HG02943 (cell line): ENCODE measurements at regions not wholly inside any gene's neighbourhood (a gene's known extent, or its start where the extent isn't known, plus 50 kb on each side); places are given as distances from the start of the nearest gene placed in this dataset.
"Not testable (repeated sequence)": the region's sequence is repeated elsewhere in the genome, so short reads cannot be mapped to it uniquely, and the experiment has no call there.

ENCODE experiments used
- ATAC-seq: cut with Tn5 transposase; IDR thresholded peaks from one replicate; pipeline ENCODE4 v1.9.1; 2021; ENCODE audit warnings: mild to moderate bottlenecking, low read depth, moderate library complexity; ENCODE audit not compliant: unreplicated experiment

- ATAC-seq = no peak
These were observed 183.9 kb downstream of the ETNK1 start for GRCh38 chr12:22808860-22809259.

GRCh38 chr12:22810036-22810435 lies 185.1 kb downstream of the ETNK1 start:
- ATAC-seq = no peak

- ATAC-seq = no peak
These were observed 187.6 kb downstream of the ETNK1 start for GRCh38 chr12:22812531-22812930.

GRCh38 chr12:22821985-22822384 lies 197.0 kb downstream of the ETNK1 start:
- ATAC-seq = no peak

- no peak for ATAC-seq
These were observed 201.1 kb downstream of the ETNK1 start for GRCh38 chr12:22826026-22826425.

- not testable (repeated sequence) for ATAC-seq
These were observed 201.5 kb downstream of the ETNK1 start for GRCh38 chr12:22826446-22826981.

- no peak for ATAC-seq
These were observed 203.1 kb downstream of the ETNK1 start for GRCh38 chr12:22828066-22828465.

GRCh38 chr12:22835431-22835830 lies 210.5 kb downstream of the ETNK1 start:
- ATAC-seq = no peak

GRCh38 chr12:22850185-22850584 lies 225.2 kb downstream of the ETNK1 start:
- ATAC-seq = no peak

GRCh38 chr12:22851532-22851931 lies 226.6 kb downstream of the ETNK1 start:
- ATAC-seq = no peak

GRCh38 chr12:22855456-22855855 lies 230.5 kb downstream of the ETNK1 start:
- no peak for ATAC-seq

GRCh38 chr12:22856178-22856577 lies 231.2 kb downstream of the ETNK1 start:
- ATAC-seq = no peak

- ATAC-seq = no peak
These were observed 234.0 kb downstream of the ETNK1 start for GRCh38 chr12:22858849-22859570.

GRCh38 chr12:22860926-22861325 lies 236.0 kb downstream of the ETNK1 start:
- ATAC-seq = no peak

- ATAC-seq = no peak
These were observed 240.9 kb downstream of the ETNK1 start for GRCh38 chr12:22865822-22866221.

GRCh38 chr12:22866406-22866805 lies 241.4 kb downstream of the ETNK1 start:
- no peak for ATAC-seq

- ATAC-seq = no peak
These were observed 249.2 kb downstream of the ETNK1 start for GRCh38 chr12:22874151-22874550.

- ATAC-seq = no peak
These were observed 251.3 kb downstream of the ETNK1 start for GRCh38 chr12:22876262-22876661.

- ATAC-seq = no peak
These were observed 254.2 kb downstream of the ETNK1 start for GRCh38 chr12:22879203-22879602.

GRCh38 chr12:22880331-22880730 lies 255.4 kb downstream of the ETNK1 start:
- no peak for ATAC-seq

GRCh38 chr12:22880807-22881206 lies 255.8 kb downstream of the ETNK1 start:
- no peak for ATAC-seq

- no peak for ATAC-seq
These were observed 257.0 kb downstream of the ETNK1 start for GRCh38 chr12:22881878-22882385.
